Right lobe of liver (tissue), 6 donors: ENCODE measurements at regions not wholly inside any gene's neighbourhood (a gene's known extent, or its start where the extent isn't known, plus 50 kb on each side); places are given as distances from the start of the nearest gene placed in this dataset.

Source experiments
- ATAC-seq, 4 donors: fragments of 200-7000 bp; cut with Tn5 transposase; one replicate each; pipeline ENCODE4 v1.9.1; 2020; ENCODE audit warnings: mild to moderate bottlenecking in 4 of 4, moderate library complexity in 4 of 4
- DNase-seq, 3 donors: peaks; one replicate each; pipeline ENCODE4 v3.0.0-alpha.2; 2020
- H3K27ac ChIP-seq, 3 donors: fragments of 200-600 bp; one replicate each; pipeline ENCODE4 v1.8.0; 2022
- H3K27me3 ChIP-seq, 2 donors: fragments of 200-600 bp; one replicate each; pipeline ENCODE4 v1.8.0; 2022
- H3K36me3 ChIP-seq, 4 donors: fragments of 200-600 bp; sonication (generic) in 1 of 4; one replicate each; pipeline versions ENCODE4 v1.5.1 to v1.8.0; 2017 to 2022; ENCODE audit warnings: control low read depth in 1 of 4
- H3K4me1 ChIP-seq, 4 donors: fragments of 200-600 bp; sonication (generic) in 1 of 4; one replicate each; pipeline versions ENCODE4 v1.5.1 to v1.8.0; 2017 to 2022; ENCODE audit warnings: control low read depth in 1 of 4
- H3K4me3 ChIP-seq, 3 donors: fragments of 200-600 bp; one replicate each; pipeline ENCODE4 v1.8.0; 2022
- H3K9me3 ChIP-seq, 4 donors: fragments of 200-600 bp; sonication (generic) in 1 of 4; one replicate each; pipeline versions ENCODE4 v1.5.1 to v1.8.0; 2017 to 2022; ENCODE audit warnings: control low read depth in 1 of 4
- POLR2A ChIP-seq: fragments of 450-650 bp; IDR thresholded peaks from one replicate; pipeline ENCODE4 v1.6.1; 2017; ENCODE audit warnings: antibody characterized with exemption, mild to moderate bottlenecking
- WGBS: methylation state at CpG from one replicate; pipeline ENCODE4 v1.1.6; 2018; ENCODE audit warnings: low coverage, low lambda C conversion rate; ENCODE audit not compliant: insufficient coverage; ENCODE audit errors: missing lambda C conversion rate; 5-methylcytosine and 5-hydroxymethylcytosine counted together
- intact Hi-C, 2 donors: fragments of 100-400 bp; cut with DNase I; formaldehyde crosslinking; loops; one replicate each; pipeline versions ENCODE4 v1.11.2 to v1.14.1; 2022
- TF ChIP-seq, protein P1 (sequence below), 4 donors: fragments of 200-600 bp in 3 of 4; fragments of 450-650 bp in 1 of 4; IDR thresholded peaks; one replicate each; pipeline versions ENCODE4 v1.5.1 to v1.8.0; 2016 to 2022; ENCODE audit warnings: antibody characterized with exemption in 4 of 4, mild to moderate bottlenecking in 2 of 4
- donor health status: DM: no; HTN: yes; CAD: no.
- donor health status: DM: no; HTN: no; CAD: no.
- donor health status: DM: no; HTN: no; CAD: no.
- donor health status: DM: no; HTN: yes; CAD: no.
- donor health status: DM: no; HTN: yes; CAD: no.

DNA sequence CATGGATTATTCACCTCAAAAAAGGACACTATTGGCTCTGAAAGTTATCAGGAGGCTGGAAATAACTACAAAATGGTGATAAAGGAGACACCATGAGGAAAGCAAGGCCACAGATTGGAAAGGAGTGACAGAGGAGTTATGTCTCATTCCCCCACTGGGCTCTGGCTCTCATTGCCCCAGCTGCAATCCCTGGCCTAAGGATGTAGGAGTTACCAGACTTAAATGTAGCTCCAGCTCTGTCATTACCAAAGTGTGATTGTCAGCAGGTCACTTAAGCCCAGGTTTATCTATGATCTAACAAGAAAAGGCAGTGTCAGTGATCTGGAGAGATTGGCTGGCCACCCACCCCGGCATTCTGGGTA lies 1228.2 kb upstream of the DDX18 start:
- Histone ChIP-seq H3K27ac (no peak overlapping the region), H3K36me3 (no peaks in the 10 kb centered on the region), H3K27me3 (no peaks in the 10 kb centered on the region), H3K4me1 (no peaks in the 10 kb centered on the region), H3K4me3 (no peak overlapping the region), H3K9me3 (no peaks in the 10 kb centered on the region)
- TF ChIP-seq, protein P1, sequence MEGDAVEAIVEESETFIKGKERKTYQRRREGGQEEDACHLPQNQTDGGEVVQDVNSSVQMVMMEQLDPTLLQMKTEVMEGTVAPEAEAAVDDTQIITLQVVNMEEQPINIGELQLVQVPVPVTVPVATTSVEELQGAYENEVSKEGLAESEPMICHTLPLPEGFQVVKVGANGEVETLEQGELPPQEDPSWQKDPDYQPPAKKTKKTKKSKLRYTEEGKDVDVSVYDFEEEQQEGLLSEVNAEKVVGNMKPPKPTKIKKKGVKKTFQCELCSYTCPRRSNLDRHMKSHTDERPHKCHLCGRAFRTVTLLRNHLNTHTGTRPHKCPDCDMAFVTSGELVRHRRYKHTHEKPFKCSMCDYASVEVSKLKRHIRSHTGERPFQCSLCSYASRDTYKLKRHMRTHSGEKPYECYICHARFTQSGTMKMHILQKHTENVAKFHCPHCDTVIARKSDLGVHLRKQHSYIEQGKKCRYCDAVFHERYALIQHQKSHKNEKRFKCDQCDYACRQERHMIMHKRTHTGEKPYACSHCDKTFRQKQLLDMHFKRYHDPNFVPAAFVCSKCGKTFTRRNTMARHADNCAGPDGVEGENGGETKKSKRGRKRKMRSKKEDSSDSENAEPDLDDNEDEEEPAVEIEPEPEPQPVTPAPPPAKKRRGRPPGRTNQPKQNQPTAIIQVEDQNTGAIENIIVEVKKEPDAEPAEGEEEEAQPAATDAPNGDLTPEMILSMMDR (IDR thresholded peaks at IDR 0.05) = no peak
- no peak for TF ChIP-seq POLR2A
- 43% methylated on average over 1 of the region's 1 CpG for WGBS
- intact Hi-C loops = no loop called here
- ATAC-seq (no peak), DNase-seq (no peak)
